Glutamatergic neuron (in vitro differentiated cells): ENCODE measurements at regions not wholly inside any gene's neighbourhood (a gene's known extent, or its start where the extent isn't known, plus 50 kb on each side); places are given as distances from the start of the nearest gene placed in this dataset.

Experiments
- DNase-seq: peaks from one replicate; pipeline ENCODE4 v3.0.0; 2022
- H3K27ac Mint-ChIP-seq: one replicate; pipeline ENCODE4 v1.8.0; 2020; ENCODE audit warnings: mild to moderate bottlenecking, mixed read lengths, inconsistent platforms; ENCODE audit not compliant: unreplicated experiment
- H3K27me3 Mint-ChIP-seq: one replicate; pipeline ENCODE4 v1.8.0; 2020; ENCODE audit warnings: mild to moderate bottlenecking, moderate library complexity, mixed read lengths, inconsistent platforms; ENCODE audit not compliant: unreplicated experiment
- H3K36me3 Mint-ChIP-seq: one replicate; pipeline ENCODE4 v1.8.0; 2020; ENCODE audit warnings: mild to moderate bottlenecking, mixed read lengths, inconsistent platforms; ENCODE audit not compliant: unreplicated experiment
- H3K4me1 Mint-ChIP-seq: one replicate; pipeline ENCODE4 v1.8.0; 2020; ENCODE audit warnings: mild to moderate bottlenecking, low read depth, mixed read lengths, inconsistent platforms; ENCODE audit not compliant: unreplicated experiment
- H3K4me3 Mint-ChIP-seq: one replicate; pipeline ENCODE4 v1.8.0; 2020; ENCODE audit warnings: mild to moderate bottlenecking, mixed read lengths, inconsistent platforms; ENCODE audit not compliant: unreplicated experiment
- H3K9me3 Mint-ChIP-seq: one replicate; pipeline ENCODE4 v1.8.0; 2020; ENCODE audit warnings: mild to moderate bottlenecking, moderate library complexity, mixed read lengths, inconsistent platforms; ENCODE audit not compliant: unreplicated experiment
- CTCF ChIP-seq: fragments of 200-600 bp; sonication (generic); IDR thresholded peaks from one replicate; pipeline ENCODE4 v1.5.0; 2021; ENCODE audit not compliant: partially characterized antibody, unreplicated experiment

GRCh38 chr12:75568393-75568792 lies 57.0 kb upstream of the KRR1 start:
- H3K4me3 Mint-ChIP-seq = no peak overlapping the region
- peaks cover 8% of the 10 kb centered on the region for H3K9me3 Mint-ChIP-seq
- peaks cover 2% of the 10 kb centered on the region for H3K27me3 Mint-ChIP-seq
- no peak overlapping the region for H3K27ac Mint-ChIP-seq
- H3K4me1 Mint-ChIP-seq = peaks cover 4% of the 10 kb centered on the region
- DNase-seq = no peak
- TF ChIP-seq CTCF = no peak
- H3K36me3 Mint-ChIP-seq = peaks cover 26% of the 10 kb centered on the region

GRCh38 chr12:75565795-75566194 lies 54.4 kb upstream of the KRR1 start:
- Mint-ChIP-seq H3K4me3 (no peak overlapping the region), H3K27ac (peak overlapping the region; percentile 2), H3K36me3 (peaks cover 16% of the 10 kb centered on the region), H3K9me3 (peaks cover 10% of the 10 kb centered on the region), H3K27me3 (peaks cover 2% of the 10 kb centered on the region), H3K4me1 (peaks cover 4% of the 10 kb centered on the region)
- DNase-seq = no peak
- TF ChIP-seq CTCF = no peak

- TF ChIP-seq CTCF = no peak
- peaks cover 10% of the 10 kb centered on the region for H3K9me3 Mint-ChIP-seq
- no peak for DNase-seq
- no peak overlapping the region for H3K27ac Mint-ChIP-seq
- H3K27me3 Mint-ChIP-seq = peaks cover 4% of the 10 kb centered on the region
- no peak overlapping the region for H3K4me3 Mint-ChIP-seq
- peaks cover 9% of the 10 kb centered on the region for H3K4me1 Mint-ChIP-seq
- H3K36me3 Mint-ChIP-seq = peaks cover 16% of the 10 kb centered on the region
These were observed 53.4 kb upstream of the KRR1 start for GRCh38 chr12:75564852-75565251.

GRCh38 chr12:75564398-75564797 lies 53.0 kb upstream of the KRR1 start:
- H3K27me3 Mint-ChIP-seq = peaks cover 4% of the 10 kb centered on the region

GRCh38 chr12:75563351-75563750 lies 51.9 kb upstream of the KRR1 start:
- Mint-ChIP-seq H3K27ac (no peak overlapping the region), H3K4me1 (peaks cover 19% of the 10 kb centered on the region), H3K4me3 (no peak overlapping the region), H3K9me3 (peaks cover 10% of the 10 kb centered on the region), H3K36me3 (peaks cover 16% of the 10 kb centered on the region), H3K27me3 (peaks cover 4% of the 10 kb centered on the region)
- DNase-seq = no peak
- TF ChIP-seq CTCF = no peak

More at GRCh38 chr12:75564398-75564797, 53.0 kb upstream of the KRR1 start:
- DNase-seq = no peak
- H3K4me1 Mint-ChIP-seq = peaks cover 10% of the 10 kb centered on the region
- TF ChIP-seq CTCF = no peak
- H3K36me3 Mint-ChIP-seq = peaks cover 16% of the 10 kb centered on the region
- H3K27ac Mint-ChIP-seq = no peak overlapping the region
- no peak overlapping the region for H3K4me3 Mint-ChIP-seq
- H3K9me3 Mint-ChIP-seq = peaks cover 10% of the 10 kb centered on the region
